Loucy (cell line): ENCODE measurements at regions not wholly inside any gene's neighbourhood (a gene's known extent, or its start where the extent isn't known, plus 50 kb on each side); places are given as distances from the start of the nearest gene placed in this dataset.

ENCODE experiments used
- H2AFZ ChIP-seq: fragments of 200-600 bp; sonication (generic); 2 replicates; pipeline ENCODE4 v1.6.0; 2016; ENCODE audit warnings: antibody characterized with exemption, mild to moderate bottlenecking, low read length, moderate library complexity
- H3F3A ChIP-seq: fragments of 200-600 bp; 2 replicates; pipeline ENCODE4 v1.6.0; 2016; ENCODE audit warnings: antibody characterized with exemption, low read depth, mild to moderate bottlenecking
- H3K27me3 ChIP-seq: fragments of 200-600 bp; sonication (generic); 2 replicates; pipeline ENCODE4 v1.6.1; 2014; ENCODE audit warnings: low read length, mild to moderate bottlenecking; ENCODE audit not compliant: insufficient read depth, poor library complexity, severe bottlenecking
- H3K36me3 ChIP-seq: fragments of 200-600 bp; sonication (generic); 2 replicates; pipeline ENCODE4 v1.6.1; 2016; ENCODE audit warnings: low read length; ENCODE audit not compliant: insufficient read depth
- H3K4me1 ChIP-seq: fragments of 200-600 bp; sonication (generic); 2 replicates; pipeline ENCODE4 v1.5.1; 2014; ENCODE audit warnings: low read length, mild to moderate bottlenecking; ENCODE audit not compliant: insufficient read depth, poor library complexity, severe bottlenecking
- H3K4me2 ChIP-seq: fragments of 200-600 bp; sonication (generic); 2 replicates; pipeline ENCODE4 v1.6.0; 2014; ENCODE audit warnings: antibody characterized with exemption, low read length, low read depth, mild to moderate bottlenecking; ENCODE audit not compliant: poor library complexity, severe bottlenecking
- H3K4me3 ChIP-seq: fragments of 200-600 bp; sonication (generic); 2 replicates; pipeline ENCODE4 v1.5.1; 2014; ENCODE audit warnings: low read length, mild to moderate bottlenecking, mixed read lengths; ENCODE audit not compliant: poor library complexity, severe bottlenecking
- H3K79me2 ChIP-seq: fragments of 200-600 bp; sonication (generic); 2 replicates; pipeline ENCODE4 v1.6.1; 2014; ENCODE audit warnings: low read length; ENCODE audit not compliant: insufficient read depth
- H3K9ac ChIP-seq: fragments of 200-600 bp; sonication (generic); 2 replicates; pipeline ENCODE4 v1.6.0; 2014; ENCODE audit warnings: mild to moderate bottlenecking, low read depth, low read length, moderate library complexity; ENCODE audit not compliant: poor library complexity, severe bottlenecking
- H3K9me2 ChIP-seq: fragments of 200-600 bp; sonication (generic); replicated peaks from 2 replicates; pipeline ENCODE4 v1.6.1; 2016; ENCODE audit warnings: low read depth, low read length, mixed read lengths
- H3K9me3 ChIP-seq: fragments of 200-600 bp; sonication (generic); 2 replicates; pipeline ENCODE4 v1.6.1; 2014; ENCODE audit warnings: mild to moderate bottlenecking, antibody characterized with exemption, low read length, low read depth; ENCODE audit not compliant: insufficient read depth
- H4K20me1 ChIP-seq: fragments of 200-600 bp; sonication (generic); 2 replicates; pipeline ENCODE4 v1.6.0; 2014; ENCODE audit warnings: antibody characterized with exemption, low read length, mild to moderate bottlenecking; ENCODE audit not compliant: insufficient read depth, poor library complexity, severe bottlenecking
- EZH2phosphoT487 ChIP-seq: fragments of 200-600 bp; IDR thresholded peaks from 2 replicates; pipeline ENCODE4 v1.6.1; 2018; ENCODE audit warnings: antibody characterized with exemption, mild to moderate bottlenecking, moderate library complexity, borderline replicate concordance
- TF ChIP-seq, protein P1 (sequence below): fragments of 200-600 bp; sonication (generic); conservative IDR thresholded peaks from 2 replicates; pipeline ENCODE4 v1.5.1; 2014; ENCODE audit warnings: mild to moderate bottlenecking, antibody characterized with exemption, low read length

DNA sequence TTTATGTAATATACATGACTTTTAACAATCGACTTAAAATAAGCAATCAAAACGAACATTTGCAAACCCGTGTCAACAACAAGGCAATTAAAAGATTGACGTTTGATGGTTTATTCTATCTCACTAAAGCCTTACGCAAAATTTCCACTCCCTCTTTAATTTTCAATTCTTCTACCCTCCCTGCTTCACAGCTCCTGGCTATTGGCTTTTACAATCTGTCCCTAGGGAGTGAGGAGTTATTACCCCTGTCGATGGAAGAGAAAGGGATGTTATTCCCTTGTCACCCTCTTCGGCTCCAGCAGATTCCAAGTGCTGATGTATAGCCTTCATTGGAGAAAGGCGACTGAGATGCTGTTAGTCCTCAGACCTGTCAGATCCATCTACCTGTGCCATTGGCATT lies 161.3 kb downstream of the ZNF281 start:
- no peaks in the 10 kb centered on the region for H3F3A ChIP-seq
- H3K4me1 ChIP-seq = no peaks in the 10 kb centered on the region
- no peaks in the 10 kb centered on the region for H3K79me2 ChIP-seq
- no peaks in the 10 kb centered on the region for H3K36me3 ChIP-seq
- no peak overlapping the region for H3K4me3 ChIP-seq
- no peak overlapping the region for H3K4me2 ChIP-seq
- no peak overlapping the region for H2AFZ ChIP-seq
- no peaks in the 10 kb centered on the region for H3K27me3 ChIP-seq
- H4K20me1 ChIP-seq = no peaks in the 10 kb centered on the region
- no peaks in the 10 kb centered on the region for H3K9me3 ChIP-seq
- no peaks in the 10 kb centered on the region for H3K9me2 ChIP-seq
- no peak overlapping the region for H3K9ac ChIP-seq
- TF ChIP-seq EZH2phosphoT487 = no peak
- TF ChIP-seq, protein P1, sequence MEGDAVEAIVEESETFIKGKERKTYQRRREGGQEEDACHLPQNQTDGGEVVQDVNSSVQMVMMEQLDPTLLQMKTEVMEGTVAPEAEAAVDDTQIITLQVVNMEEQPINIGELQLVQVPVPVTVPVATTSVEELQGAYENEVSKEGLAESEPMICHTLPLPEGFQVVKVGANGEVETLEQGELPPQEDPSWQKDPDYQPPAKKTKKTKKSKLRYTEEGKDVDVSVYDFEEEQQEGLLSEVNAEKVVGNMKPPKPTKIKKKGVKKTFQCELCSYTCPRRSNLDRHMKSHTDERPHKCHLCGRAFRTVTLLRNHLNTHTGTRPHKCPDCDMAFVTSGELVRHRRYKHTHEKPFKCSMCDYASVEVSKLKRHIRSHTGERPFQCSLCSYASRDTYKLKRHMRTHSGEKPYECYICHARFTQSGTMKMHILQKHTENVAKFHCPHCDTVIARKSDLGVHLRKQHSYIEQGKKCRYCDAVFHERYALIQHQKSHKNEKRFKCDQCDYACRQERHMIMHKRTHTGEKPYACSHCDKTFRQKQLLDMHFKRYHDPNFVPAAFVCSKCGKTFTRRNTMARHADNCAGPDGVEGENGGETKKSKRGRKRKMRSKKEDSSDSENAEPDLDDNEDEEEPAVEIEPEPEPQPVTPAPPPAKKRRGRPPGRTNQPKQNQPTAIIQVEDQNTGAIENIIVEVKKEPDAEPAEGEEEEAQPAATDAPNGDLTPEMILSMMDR = no peak

DNA sequence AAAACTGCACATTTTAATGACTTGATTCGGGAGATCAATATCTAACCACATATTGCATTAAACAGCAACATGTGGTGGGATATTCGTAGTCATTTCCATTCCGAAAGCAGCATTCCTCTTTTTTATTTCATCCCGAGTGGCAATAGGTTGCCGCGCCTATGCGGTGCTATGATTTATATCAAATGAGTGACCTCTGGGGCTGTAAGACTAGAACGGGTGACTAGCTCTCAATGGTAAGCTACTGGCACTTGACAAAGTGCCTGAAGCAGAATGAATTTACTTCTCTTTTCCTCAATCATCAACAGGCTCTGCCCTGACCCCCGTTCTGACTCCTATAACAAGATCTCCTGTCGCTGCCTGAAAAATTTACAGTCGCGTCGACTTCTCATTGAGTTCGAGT lies 162.3 kb downstream of the ZNF281 start:
- H2AFZ ChIP-seq = no peak overlapping the region
- H3K4me1 ChIP-seq = no peaks in the 10 kb centered on the region
- H3K4me2 ChIP-seq = no peak overlapping the region
- H3K79me2 ChIP-seq = no peaks in the 10 kb centered on the region
- H3K9me2 ChIP-seq = no peaks in the 10 kb centered on the region
- no peaks in the 10 kb centered on the region for H3K27me3 ChIP-seq
- H3K9me3 ChIP-seq = no peaks in the 10 kb centered on the region
- H3K4me3 ChIP-seq = no peak overlapping the region
- no peaks in the 10 kb centered on the region for H4K20me1 ChIP-seq
- H3K36me3 ChIP-seq = no peaks in the 10 kb centered on the region
- TF ChIP-seq, protein P1 = no peak
- TF ChIP-seq EZH2phosphoT487 = no peak
- no peak overlapping the region for H3K9ac ChIP-seq
- H3F3A ChIP-seq = no peaks in the 10 kb centered on the region

DNA sequence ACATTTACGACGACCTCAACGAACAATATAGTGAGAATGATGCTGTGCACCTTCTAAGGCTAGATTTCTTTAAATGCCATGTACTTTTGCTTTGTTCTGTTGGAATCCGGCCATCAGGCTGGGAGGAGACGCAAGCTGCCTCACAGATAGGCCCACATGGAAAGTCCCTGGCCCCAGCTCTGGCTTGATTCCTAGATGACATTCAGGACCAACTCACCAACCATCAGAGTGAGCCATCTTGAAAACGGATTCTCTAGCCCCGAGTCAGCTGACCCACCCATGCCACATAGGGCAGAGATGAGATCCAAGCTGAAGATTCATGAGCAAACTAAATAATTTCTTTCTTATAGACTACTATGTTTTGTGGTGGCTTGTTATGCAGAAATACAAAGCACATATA lies 164.4 kb downstream of the ZNF281 start:
- no peaks in the 10 kb centered on the region for H4K20me1 ChIP-seq
- no peak overlapping the region for H3K9ac ChIP-seq
- no peak overlapping the region for H3K4me2 ChIP-seq
- no peaks in the 10 kb centered on the region for H3K27me3 ChIP-seq
- no peaks in the 10 kb centered on the region for H3K9me2 ChIP-seq
- no peaks in the 10 kb centered on the region for H3K4me1 ChIP-seq
- H3K9me3 ChIP-seq = no peaks in the 10 kb centered on the region
- TF ChIP-seq EZH2phosphoT487 = no peak
- TF ChIP-seq, protein P1 = no peak
- no peaks in the 10 kb centered on the region for H3F3A ChIP-seq
- H3K79me2 ChIP-seq = no peaks in the 10 kb centered on the region
- H3K36me3 ChIP-seq = no peaks in the 10 kb centered on the region
- no peak overlapping the region for H3K4me3 ChIP-seq
- H2AFZ ChIP-seq = no peak overlapping the region
